Left lung (tissue), 4 donors: ENCODE measurements at regions not wholly inside any gene's neighbourhood (a gene's known extent, or its start where the extent isn't known, plus 50 kb on each side); places are given as distances from the start of the nearest gene placed in this dataset.

Source experiments
- ATAC-seq: fragments of 200-7000 bp; cut with Tn5 transposase; one replicate; pipeline ENCODE4 v1.9.1; 2020; ENCODE audit warnings: moderate library complexity
- DNase-seq, 4 donors: peaks; one replicate each; pipeline ENCODE4 v3.0.0-alpha.2; 2013 to 2020
- H3K27ac ChIP-seq, 2 donors: fragments of 200-600 bp; sonication (generic) in 1 of 2; one replicate each; pipeline versions ENCODE4 v1.5.0 to v1.8.0; 2020 to 2021
- H3K27me3 ChIP-seq, 2 donors: fragments of 200-600 bp; sonication (generic) in 1 of 2; one replicate each; pipeline versions ENCODE4 v1.5.0 to v1.8.0; 2020 to 2021
- H3K36me3 ChIP-seq, 2 donors: fragments of 200-600 bp; sonication (generic) in 1 of 2; one replicate each; pipeline versions ENCODE4 v1.5.0 to v1.8.0; 2020 to 2021
- H3K4me1 ChIP-seq, 2 donors: fragments of 200-600 bp; one replicate each; pipeline ENCODE4 v1.8.0; 2021
- H3K4me3 ChIP-seq, 2 donors: fragments of 200-600 bp; sonication (generic) in 1 of 2; one replicate each; pipeline versions ENCODE4 v1.5.0 to v1.8.0; 2020 to 2021; ENCODE audit warnings: mild to moderate bottlenecking in 1 of 2
- H3K9me3 ChIP-seq, 2 donors: fragments of 200-600 bp; sonication (generic) in 1 of 2; one replicate each; pipeline versions ENCODE4 v1.5.0 to v1.8.0; 2020 to 2021
- CTCF ChIP-seq, 2 donors: fragments of 200-600 bp; sonication (generic) in 1 of 2; IDR thresholded peaks; one replicate each; pipeline versions ENCODE4 v1.5.0 to v1.8.0; 2021; ENCODE audit warnings: antibody characterized with exemption in 2 of 2
- intact Hi-C, 2 donors: fragments of 100-400 bp; cut with DNase I; formaldehyde crosslinking; loops; one replicate each; pipeline versions ENCODE4 v1.11.2 to v1.14.2; 2022
- donor health status: DM: no; HTN: yes; CAD: no.
- donor health status: DM: no; HTN: no; CAD: no.

DNA sequence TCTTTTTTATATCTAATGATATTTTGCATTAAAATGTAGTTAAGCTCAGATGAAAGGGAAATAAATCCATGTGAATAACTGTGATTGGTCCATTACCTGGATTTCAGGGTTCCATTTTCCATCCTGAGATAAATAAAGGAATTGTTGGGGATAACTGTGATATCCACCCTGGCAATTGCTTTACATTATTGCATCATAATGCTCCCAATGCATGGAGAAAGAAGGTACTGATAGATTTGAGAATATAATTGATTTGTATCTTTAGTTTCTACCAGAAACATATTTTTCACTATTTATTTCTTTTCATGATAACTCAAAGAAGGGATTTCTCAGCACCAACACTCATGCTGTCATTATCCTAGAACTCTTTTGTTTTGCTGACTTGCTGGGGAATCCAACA is 102.0 kb upstream of the KCNQ5 start:
- TF ChIP-seq CTCF (IDR thresholded peaks at IDR 0.05): no peak
- Histone ChIP-seq H3K27ac (no peak overlapping the region), H3K4me3 (no peak overlapping the region), H3K27me3 (no peaks in the 10 kb centered on the region), H3K36me3 (no peaks in the 10 kb centered on the region), H3K9me3 (no peaks in the 10 kb centered on the region), H3K4me1 (no peaks in the 10 kb centered on the region)
- intact Hi-C loops: no loop called here
- DNase-seq: no peak
- ATAC-seq: no peak

- Histone ChIP-seq H3K36me3 (no peaks in the 10 kb centered on the region), H3K27ac (no peak overlapping the region), H3K27me3 (no peaks in the 10 kb centered on the region), H3K9me3 (no peaks in the 10 kb centered on the region), H3K4me3 (no peak overlapping the region), H3K4me1 (no peaks in the 10 kb centered on the region)
- intact Hi-C loops: no loop called here
- TF ChIP-seq CTCF (IDR thresholded peaks at IDR 0.05): no peak
- DNase-seq: no peak
- no peak for ATAC-seq
Measured at GRCh38 chr6:72521684-72522083, 100.2 kb upstream of the KCNQ5 start.

DNA sequence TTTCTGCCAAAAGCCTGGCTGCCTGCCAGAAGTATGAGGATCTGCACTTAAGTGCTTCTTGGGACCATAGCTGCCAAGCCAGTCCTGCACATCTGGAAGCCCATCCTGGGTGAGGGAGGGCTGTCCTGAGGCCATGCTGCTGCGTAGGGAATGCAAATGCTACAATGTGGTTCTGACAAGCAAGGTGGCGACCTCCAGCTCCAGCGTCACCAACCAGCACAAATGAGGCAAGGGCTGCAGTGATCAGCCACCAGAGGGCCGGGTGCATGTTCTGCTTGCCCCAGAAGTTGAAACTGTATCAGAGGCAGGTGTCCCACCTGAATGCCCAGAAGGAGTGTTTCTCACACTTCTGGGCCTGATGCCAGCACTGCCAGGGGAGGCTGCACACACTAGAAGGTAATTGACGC is 99.1 kb upstream of the KCNQ5 start:
- ATAC-seq: no peak
- no peak overlapping the region for H3K27ac ChIP-seq
- H3K27me3 ChIP-seq: no peaks in the 10 kb centered on the region
- no peak for TF ChIP-seq CTCF (IDR thresholded peaks at IDR 0.05)
- DNase-seq: no peak
- no peak overlapping the region for H3K4me3 ChIP-seq
- no peaks in the 10 kb centered on the region for H3K4me1 ChIP-seq
- H3K9me3 ChIP-seq: no peaks in the 10 kb centered on the region
- no peaks in the 10 kb centered on the region for H3K36me3 ChIP-seq
- intact Hi-C loops: no loop called here

- Histone ChIP-seq H3K4me3 (no peak overlapping the region), H3K36me3 (no peaks in the 10 kb centered on the region), H3K27me3 (no peaks in the 10 kb centered on the region), H3K4me1 (no peaks in the 10 kb centered on the region), H3K27ac (no peak overlapping the region), H3K9me3 (no peaks in the 10 kb centered on the region)
- intact Hi-C loops: no loop called here
- DNase-seq (no peak), ATAC-seq (no peak)
- no peak for TF ChIP-seq CTCF (IDR thresholded peaks at IDR 0.05)
Measured at GRCh38 chr6:72524011-72524645, 97.7 kb upstream of the KCNQ5 start.

GRCh38 chr6:72525821-72526510 is 95.9 kb upstream of the KCNQ5 start:
- intact Hi-C loops: no loop called here
- H3K36me3 ChIP-seq: no peaks in the 10 kb centered on the region
- DNase-seq (no peak), ATAC-seq (no peak)
- no peak for TF ChIP-seq CTCF (IDR thresholded peaks at IDR 0.05)
- no peaks in the 10 kb centered on the region for H3K4me1 ChIP-seq
- no peak overlapping the region for H3K4me3 ChIP-seq
- no peak overlapping the region for H3K27ac ChIP-seq
- H3K27me3 ChIP-seq: no peaks in the 10 kb centered on the region
- H3K9me3 ChIP-seq: no peaks in the 10 kb centered on the region
